HG02759 (cell line): ENCODE measurements at regions not wholly inside any gene's neighbourhood (a gene's known extent, or its start where the extent isn't known, plus 50 kb on each side); places are given as distances from the start of the nearest gene placed in this dataset.

Experiments used
- ATAC-seq: cut with Tn5 transposase; IDR thresholded peaks from one replicate; pipeline ENCODE4 v1.9.1; 2021; ENCODE audit warnings: mild to moderate bottlenecking, moderate library complexity; ENCODE audit not compliant: unreplicated experiment

DNA sequence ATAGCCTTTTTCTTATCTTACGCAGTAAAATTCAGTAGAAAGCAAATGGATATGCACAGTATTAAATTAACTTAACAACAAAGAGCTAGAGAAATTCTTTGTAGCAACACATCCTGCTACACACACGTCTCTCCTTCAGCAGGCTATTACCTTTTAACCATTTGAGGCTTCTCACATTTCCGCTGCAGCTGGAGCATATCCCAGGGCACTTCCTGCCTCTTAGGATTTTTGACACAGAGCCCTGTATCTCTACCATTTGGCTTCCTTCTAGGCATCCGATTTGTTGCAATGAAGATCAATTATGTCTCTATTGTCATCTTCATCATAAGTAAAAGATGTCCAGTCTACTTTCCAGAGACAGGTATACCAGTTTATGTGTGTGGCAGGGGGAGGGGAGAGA is 292.4 kb upstream of the CBLB start:
- ATAC-seq = no peak

- ATAC-seq = no peak
These were observed 298.9 kb upstream of the CBLB start for GRCh38 chr3:106167728-106168127.

DNA sequence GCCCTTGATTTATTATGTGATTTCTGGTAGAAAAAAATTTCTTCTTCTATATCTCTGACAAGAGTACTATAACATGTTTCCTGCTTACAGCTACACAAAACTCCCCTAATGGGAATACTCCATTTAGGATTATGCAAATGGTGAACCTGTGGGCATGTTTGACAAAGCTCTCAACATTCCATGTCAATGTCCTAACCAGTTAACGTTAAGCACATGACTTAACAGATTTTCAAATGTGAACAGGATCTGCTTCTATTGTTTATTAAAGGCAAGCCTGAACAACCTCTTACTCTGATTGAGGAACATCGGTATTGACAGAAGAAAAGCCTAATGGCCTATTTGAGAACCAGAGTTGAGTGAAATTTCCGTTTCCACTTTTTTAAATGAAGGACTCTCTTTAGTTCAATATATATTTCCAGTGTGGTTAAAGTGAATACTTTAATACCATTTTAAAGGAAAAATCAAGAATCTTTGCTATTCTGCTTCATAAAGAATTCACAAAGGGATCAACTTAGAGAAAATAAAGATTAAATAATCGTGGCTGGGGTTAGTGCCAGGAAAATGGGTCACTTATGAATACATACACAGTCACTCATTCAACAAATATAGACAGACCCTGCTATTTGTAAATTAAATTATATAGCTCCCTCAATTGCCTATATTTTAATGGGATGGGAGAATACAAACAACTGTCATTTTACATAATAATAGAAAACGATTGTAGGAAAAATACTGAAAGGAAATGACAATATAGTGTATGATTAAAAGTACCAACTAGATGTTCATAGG is 300.3 kb upstream of the CBLB start:
- no peak for ATAC-seq

DNA sequence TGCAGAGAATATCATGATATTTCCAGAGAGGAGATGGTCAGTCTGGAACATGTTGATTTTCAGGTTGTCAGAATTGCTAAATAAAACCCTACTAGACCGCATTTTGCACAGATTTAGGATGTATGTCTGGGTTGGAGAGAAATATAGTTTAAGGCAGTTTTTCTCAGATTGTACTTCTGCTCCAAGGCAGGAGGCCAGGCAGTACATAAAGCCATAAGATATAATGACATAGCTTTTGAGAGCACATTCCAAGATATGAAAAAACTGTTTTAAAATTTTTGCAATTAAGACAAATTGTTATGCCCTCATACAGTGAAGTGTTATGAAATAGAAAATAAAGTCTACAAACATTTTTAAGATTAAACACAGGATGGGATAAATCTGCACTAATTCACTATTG is 301.8 kb upstream of the CBLB start:
- ATAC-seq = no peak

GRCh38 chr3:106172101-106172500 is 303.3 kb upstream of the CBLB start:
- ATAC-seq = no peak

DNA sequence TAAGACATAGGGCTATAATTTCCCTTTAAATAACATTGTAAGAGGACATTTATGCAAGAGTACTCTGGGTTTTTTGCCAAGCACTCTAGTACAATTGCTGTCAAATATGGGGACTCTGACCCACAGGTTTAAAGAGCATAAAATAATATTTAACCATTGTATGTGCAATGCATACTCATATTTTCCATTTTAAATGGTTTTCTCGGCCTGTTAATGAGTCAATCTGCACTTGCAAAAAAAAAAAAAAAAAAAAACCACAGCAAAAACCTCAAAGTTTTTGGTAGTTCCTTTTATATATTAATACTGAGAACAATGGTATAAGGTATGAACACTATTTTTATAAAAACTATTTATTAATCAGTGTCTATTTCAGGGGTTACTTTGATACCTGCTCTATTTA is 304.0 kb upstream of the CBLB start:
- peak; percentile 62 for ATAC-seq

- ATAC-seq = no peak
These were observed 306.5 kb upstream of the CBLB start for GRCh38 chr3:106175276-106175675.

DNA sequence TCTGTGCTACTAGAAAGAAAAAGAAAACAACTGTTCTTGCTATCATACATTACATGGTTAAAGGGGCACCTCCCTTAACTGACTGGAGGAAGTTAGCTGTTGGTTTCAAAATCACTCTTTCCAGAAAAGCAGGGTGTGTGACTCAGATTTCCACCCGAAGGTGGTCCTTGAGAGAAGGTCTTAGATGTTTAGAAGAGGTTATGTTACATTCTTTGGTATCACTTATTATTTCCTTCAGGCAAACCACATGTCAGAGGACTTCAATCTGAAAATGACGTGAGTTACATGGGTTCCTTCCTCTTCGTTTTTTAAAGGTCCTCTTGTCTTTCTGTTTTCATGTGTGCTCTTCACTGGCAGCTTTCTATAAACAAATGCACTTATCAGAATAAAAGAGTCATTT is 307.9 kb upstream of the CBLB start:
- ATAC-seq = peak; percentile 91

GRCh38 chr3:106182950-106183511 is 314.2 kb upstream of the CBLB start:
- ATAC-seq = no peak

DNA sequence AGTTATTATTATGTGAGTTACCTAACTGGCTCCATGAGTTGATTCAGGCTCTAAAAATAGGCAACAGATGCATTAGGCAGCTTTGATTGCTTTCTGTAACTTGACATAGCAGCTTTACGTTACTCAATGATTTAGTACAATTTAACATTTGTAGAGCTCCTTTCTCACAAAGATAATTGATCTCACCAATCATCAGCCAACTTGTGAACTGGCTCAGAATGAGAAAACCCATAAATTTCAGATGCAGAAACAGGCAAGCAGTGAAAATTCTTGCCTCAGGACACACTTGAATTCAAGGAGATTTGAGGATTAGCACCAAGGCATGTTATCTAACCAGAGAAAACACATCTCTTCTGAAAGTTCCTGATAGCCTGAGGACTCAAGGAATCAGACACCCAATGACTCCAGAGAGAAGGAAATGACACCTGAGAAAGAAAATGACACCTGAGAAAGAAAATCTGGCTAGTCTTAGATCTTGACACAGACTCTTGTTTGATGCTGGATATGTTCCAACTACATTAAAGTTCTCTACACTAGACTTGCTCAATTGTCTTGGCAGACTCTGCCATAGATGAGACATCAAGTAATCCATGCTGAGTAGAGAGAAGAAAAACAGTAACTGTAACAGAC is 315.1 kb upstream of the CBLB start:
- peak; percentile 27 for ATAC-seq

GRCh38 chr3:106184540-106185457 is 316.0 kb upstream of the CBLB start:
- ATAC-seq = peak; percentile 94

DNA sequence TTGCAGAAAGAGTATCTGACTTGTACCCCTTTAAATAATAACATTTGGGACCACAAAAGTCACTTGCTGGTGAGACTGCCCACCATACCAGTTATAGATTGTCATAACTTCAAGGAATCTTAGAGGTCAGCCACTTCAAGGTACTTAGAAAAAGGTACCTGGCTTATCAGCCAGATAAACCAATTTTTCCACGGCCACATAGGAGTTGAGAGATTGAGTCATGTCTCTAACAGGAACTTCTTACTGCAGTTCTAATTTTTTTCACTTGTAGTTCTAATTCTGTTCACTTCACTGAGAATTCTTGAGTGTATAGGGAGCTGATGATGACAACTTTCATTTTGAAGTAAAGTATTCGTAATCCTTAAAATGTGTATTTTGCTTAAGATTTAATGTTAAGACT is 317.1 kb upstream of the CBLB start:
- no peak for ATAC-seq

GRCh38 chr3:106190296-106190695 is 321.5 kb upstream of the CBLB start:
- no peak for ATAC-seq

DNA sequence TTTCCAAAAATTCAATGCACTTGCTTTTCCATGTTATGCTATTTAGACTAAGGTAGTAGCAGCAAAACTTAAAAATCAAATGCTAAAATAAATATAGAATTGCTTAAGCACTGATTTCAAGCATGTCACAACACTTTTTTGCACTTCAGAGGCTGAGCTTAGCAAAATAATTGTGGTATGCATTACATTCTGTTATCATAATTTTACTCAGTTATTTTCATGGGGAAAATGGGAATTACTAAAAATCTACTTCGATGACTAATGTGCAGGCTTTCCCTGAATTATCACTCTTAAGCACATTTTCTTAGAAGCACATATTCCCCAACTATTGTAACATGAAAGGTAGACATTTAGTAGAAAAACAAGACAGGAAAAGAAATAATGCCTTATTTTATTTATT is 322.4 kb upstream of the CBLB start:
- ATAC-seq = no peak

GRCh38 chr3:106191913-106192312 is 323.1 kb upstream of the CBLB start:
- no peak for ATAC-seq

- ATAC-seq = no peak
These were observed 325.1 kb upstream of the CBLB start for GRCh38 chr3:106193876-106194275.

- ATAC-seq = no peak
These were observed 325.9 kb upstream of the CBLB start for GRCh38 chr3:106194726-106195125.

DNA sequence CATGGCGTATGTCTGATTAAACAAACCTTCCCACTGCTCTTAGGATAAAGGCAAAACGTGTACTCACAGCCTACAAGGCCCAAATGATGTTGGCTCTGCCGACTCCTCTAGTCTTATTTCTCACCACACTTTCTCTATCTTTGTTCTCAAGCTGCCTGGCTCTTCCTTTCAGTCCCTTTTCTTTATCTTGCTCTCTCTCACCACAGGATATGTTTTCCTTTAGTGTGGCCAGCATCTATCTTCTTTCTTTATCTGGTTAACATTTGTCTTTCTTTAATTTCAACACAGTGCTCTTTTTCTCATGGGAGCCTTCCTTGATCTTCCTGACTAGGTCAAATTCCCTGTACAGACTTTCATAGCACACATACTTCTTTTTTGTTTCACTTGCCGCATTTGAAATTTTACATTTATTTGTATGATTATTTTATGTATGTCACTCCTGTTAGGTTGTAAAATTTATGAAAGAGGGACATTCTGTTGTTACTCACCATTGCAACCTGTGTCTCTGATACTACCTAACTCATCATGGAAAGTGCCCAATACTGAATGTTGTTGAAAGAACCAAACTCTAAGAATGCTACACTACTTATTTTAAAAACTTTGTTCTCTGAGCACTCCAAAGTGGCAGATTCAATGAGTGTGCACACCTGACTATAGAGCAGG is 328.9 kb upstream of the CBLB start:
- no peak for ATAC-seq

DNA sequence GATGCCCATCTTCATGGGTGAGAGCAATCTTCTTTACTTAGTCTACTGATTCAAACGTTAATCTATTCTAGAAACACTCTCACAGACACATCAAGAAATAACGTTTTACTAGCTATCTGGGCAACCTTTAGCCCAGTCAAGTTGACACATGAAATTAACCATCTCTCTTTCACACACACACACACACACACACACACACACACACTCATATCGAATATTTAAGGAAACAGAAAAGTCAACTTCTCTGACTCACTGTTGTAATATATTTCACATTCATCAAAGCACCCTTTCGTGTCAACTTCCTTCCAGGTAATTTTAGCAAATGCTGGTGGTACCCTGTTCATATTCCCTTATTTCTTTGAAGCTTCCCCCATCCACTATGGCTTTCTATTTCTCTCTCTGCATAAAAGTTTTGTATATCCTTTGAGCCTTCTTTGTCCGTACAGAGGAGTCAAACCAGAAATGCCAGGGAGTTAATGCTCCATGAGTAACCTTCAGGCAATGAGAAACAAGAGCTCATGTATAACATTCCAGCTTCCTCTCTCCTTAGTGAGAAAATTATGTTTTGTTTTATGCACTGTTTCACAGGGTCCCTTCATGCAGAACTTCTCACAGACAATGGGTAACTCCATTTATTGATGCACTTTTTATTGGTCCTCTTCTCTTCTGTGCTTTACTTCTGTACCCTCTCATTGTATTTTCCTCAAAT is 335.5 kb upstream of the CBLB start:
- ATAC-seq = no peak

GRCh38 chr3:106206146-106206545 is 337.3 kb upstream of the CBLB start:
- peak; percentile 90 for ATAC-seq
